H9 (cell line): ENCODE measurements at regions not wholly inside any gene's neighbourhood (a gene's known extent, or its start where the extent isn't known, plus 50 kb on each side); places are given as distances from the start of the nearest gene placed in this dataset.

Experiments
- DNase-seq: peaks from one replicate; pipeline ENCODE4 v3.0.0-alpha.2; 2017
- H2AFZ ChIP-seq: one replicate; pipeline ENCODE4 v1.6.1; 2013; ENCODE audit warnings: mild to moderate bottlenecking, low read length, control low read depth, moderate library complexity
- H2AK5ac ChIP-seq: 2 replicates; pipeline ENCODE4 v1.6.1; 2013; ENCODE audit warnings: low read length, control low read depth, mixed read lengths; ENCODE audit not compliant: insufficient read length
- H2BK120ac ChIP-seq: one replicate; pipeline ENCODE4 v1.6.1; 2013; ENCODE audit warnings: low read depth, mild to moderate bottlenecking, low read length, control low read depth, inconsistent platforms; ENCODE audit not compliant: poor library complexity, severe bottlenecking
- H2BK12ac ChIP-seq: 2 replicates; pipeline ENCODE4 v1.6.1; 2013; ENCODE audit warnings: low read length, control low read depth, mixed read lengths, low read depth; ENCODE audit not compliant: insufficient read length
- H2BK15ac ChIP-seq: 2 replicates; pipeline ENCODE4 v1.6.1; 2013; ENCODE audit warnings: low read depth, low read length, control low read depth
- H2BK20ac ChIP-seq: one replicate; pipeline ENCODE4 v1.6.1; 2013; ENCODE audit warnings: low read depth, mild to moderate bottlenecking, low read length, control low read depth, inconsistent platforms; ENCODE audit not compliant: poor library complexity, severe bottlenecking
- H2BK5ac ChIP-seq: 2 replicates; pipeline ENCODE4 v1.6.1; 2013; ENCODE audit warnings: low read length, control low read depth, mixed read lengths; ENCODE audit not compliant: insufficient read length
- H3K14ac ChIP-seq: 2 replicates; pipeline ENCODE4 v1.6.1; 2013; ENCODE audit warnings: low read length, control low read depth; ENCODE audit not compliant: insufficient read depth
- H3K18ac ChIP-seq: 2 replicates; pipeline ENCODE4 v1.6.1; 2013; ENCODE audit warnings: low read depth, mild to moderate bottlenecking, mixed read lengths, low read length, control low read depth; ENCODE audit not compliant: insufficient read length
- H3K23ac ChIP-seq: 2 replicates; pipeline ENCODE4 v1.6.1; 2013; ENCODE audit warnings: low read length, control low read depth, mixed read lengths, low read depth; ENCODE audit not compliant: insufficient read length
- H3K23me2 ChIP-seq: 2 replicates; pipeline ENCODE4 v1.6.1; 2013; ENCODE audit warnings: low read depth, mild to moderate bottlenecking, mixed read lengths, low read length, control low read depth; ENCODE audit not compliant: insufficient read length, poor library complexity, severe bottlenecking
- H3K27ac ChIP-seq: 2 replicates; pipeline ENCODE4 v1.5.1; 2013; ENCODE audit warnings: low read length, control low read depth, mixed read lengths, low read depth; ENCODE audit not compliant: insufficient read length
- H3K27me3 ChIP-seq: 2 replicates; pipeline ENCODE4 v1.6.1; 2013; ENCODE audit warnings: low read length, control low read depth, inconsistent platforms; ENCODE audit not compliant: insufficient read depth
- H3K4ac ChIP-seq: 2 replicates; pipeline ENCODE4 v1.6.1; 2013; ENCODE audit warnings: low read depth, mild to moderate bottlenecking, control low read depth, inconsistent platforms, low read length, moderate library complexity
- H3K4me1 ChIP-seq: 2 replicates; pipeline ENCODE4 v1.6.1; 2013; ENCODE audit warnings: low read length, control low read depth, inconsistent platforms; ENCODE audit not compliant: insufficient read depth
- H3K4me2 ChIP-seq: 2 replicates; pipeline ENCODE4 v1.6.1; 2013; ENCODE audit warnings: low read length, control low read depth, mixed read lengths; ENCODE audit not compliant: insufficient read length, insufficient read depth
- H3K56ac ChIP-seq: 2 replicates; pipeline ENCODE4 v1.6.1; 2013; ENCODE audit warnings: low read depth, mild to moderate bottlenecking, mixed read lengths, low read length, control low read depth; ENCODE audit not compliant: insufficient read length
- H3K79me1 ChIP-seq: 2 replicates; pipeline ENCODE4 v1.6.1; 2013; ENCODE audit warnings: low read depth, mild to moderate bottlenecking, moderate library complexity, low read length, control low read depth, inconsistent platforms; ENCODE audit not compliant: insufficient read depth, poor library complexity, severe bottlenecking
- H3K79me2 ChIP-seq: 2 replicates; pipeline ENCODE4 v1.6.1; 2013; ENCODE audit warnings: low read length, control low read depth, inconsistent platforms; ENCODE audit not compliant: insufficient read depth
- H3K9ac ChIP-seq: 2 replicates; pipeline ENCODE4 v1.6.1; 2013; ENCODE audit warnings: low read length, control low read depth, mixed read lengths; ENCODE audit not compliant: insufficient read length; ENCODE audit errors: extremely low read depth
- H3K9me3 ChIP-seq: one replicate; pipeline ENCODE4 v1.6.1; 2013; ENCODE audit warnings: low read depth, low read length, inconsistent platforms; ENCODE audit not compliant: control insufficient read depth
- H3T11ph ChIP-seq: one replicate; pipeline ENCODE4 v1.6.1; 2013; ENCODE audit warnings: mild to moderate bottlenecking, low read length, control low read depth, inconsistent platforms
- H4K20me1 ChIP-seq: one replicate; pipeline ENCODE4 v1.6.1; 2013; ENCODE audit not compliant: control insufficient read depth, insufficient read length, insufficient read depth
- H4K5ac ChIP-seq: 2 replicates; pipeline ENCODE4 v1.6.1; 2013; ENCODE audit warnings: low read depth, mild to moderate bottlenecking, mixed read lengths, low read length, control low read depth; ENCODE audit not compliant: insufficient read length
- H4K8ac ChIP-seq: replicated peaks from 2 replicates; pipeline ENCODE4 v1.6.1; 2013; ENCODE audit warnings: low read length, control low read depth, mixed read lengths, low read depth; ENCODE audit not compliant: insufficient read length
- H4K91ac ChIP-seq: 2 replicates; pipeline ENCODE4 v1.6.1; 2013; ENCODE audit warnings: low read depth, mild to moderate bottlenecking, moderate library complexity, mixed read lengths, low read length, control low read depth; ENCODE audit not compliant: insufficient read length
- H3K27ac Mint-ChIP-seq, 3 experiments: 2 replicates in 2 of 3; 3 replicates in 1 of 3; pipeline ENCODE4 v1.8.0; 2020 to 2021; ENCODE audit warnings: mixed read lengths in 3 of 3, mild to moderate bottlenecking in 1 of 3, moderate library complexity in 1 of 3
- H3K27me3 Mint-ChIP-seq: 2 replicates; pipeline ENCODE4 v1.8.0; 2021; ENCODE audit warnings: low read depth, mild to moderate bottlenecking, moderate library complexity, mixed read lengths
- H3K36me3 Mint-ChIP-seq, 3 experiments: 2 replicates in 2 of 3; 3 replicates in 1 of 3; pipeline ENCODE4 v1.8.0; 2020 to 2021; ENCODE audit warnings: low read depth in 3 of 3, mixed read lengths in 3 of 3; ENCODE audit not compliant: insufficient read depth in 1 of 3
- H3K4me1 Mint-ChIP-seq, 2 experiments: 2 replicates each; pipeline ENCODE4 v1.8.0; 2020; ENCODE audit warnings: mixed read lengths in 2 of 2
- H3K4me3 Mint-ChIP-seq, 2 experiments: 2 replicates in 1 of 2; 3 replicates in 1 of 2; pipeline ENCODE4 v1.8.0; 2020 to 2021; ENCODE audit warnings: mild to moderate bottlenecking in 2 of 2, mixed read lengths in 2 of 2, moderate library complexity in 1 of 2
- H3K9me3 Mint-ChIP-seq, 2 experiments: 2 replicates in 1 of 2; 3 replicates in 1 of 2; pipeline ENCODE4 v1.8.0; 2020; ENCODE audit warnings: mild to moderate bottlenecking in 2 of 2, mixed read lengths in 2 of 2, moderate library complexity in 1 of 2
- CTCF ChIP-seq: fragments of 200-600 bp; sonication (generic); conservative IDR thresholded peaks from 3 replicates; pipeline ENCODE4 v1.8.0; 2021; ENCODE audit warnings: antibody characterized with exemption, mild to moderate bottlenecking
- WGBS: extraction: QIAGEN DNeasy Blood & Tissue Kit; methylation state at CpG from one replicate; pipeline ENCODE4 v1.1.7; 2013; ENCODE audit warnings: missing lambda C conversion rate, low lambda C conversion rate, mixed read lengths; ENCODE audit not compliant: insufficient read length; ENCODE audit errors: extremely low coverage; 5-methylcytosine and 5-hydroxymethylcytosine counted together

GRCh38 chr7:142422621-142423020 lies 164.8 kb upstream of the PRSS58 start:
- H3K4me2 ChIP-seq = no peak overlapping the region
- no peaks in the 10 kb centered on the region for H3K27me3 ChIP-seq
- no peak overlapping the region for H3K18ac ChIP-seq
- H2BK12ac ChIP-seq = no peak overlapping the region
- H4K91ac ChIP-seq = no peak overlapping the region
- H4K5ac ChIP-seq = no peak overlapping the region
- no peak overlapping the region for H3K9ac ChIP-seq
- no peak overlapping the region for H3K27ac ChIP-seq
- H3K23ac ChIP-seq = no peak overlapping the region
- Mint-ChIP-seq H3K4me1 (peaks cover 12 to 13% of the 10 kb centered on the region in 2 experiments), H3K9me3 (no peaks in the 10 kb centered on the region; a peak in 1 of 5 replicates), H3K36me3 (no peaks in the 10 kb centered on the region), H3K27ac (no peak overlapping the region), H3K4me3 (no peak overlapping the region), H3K27me3 (no peaks in the 10 kb centered on the region; the same call in 1 of the 2 replicates)
- H4K20me1 ChIP-seq = no peaks in the 10 kb centered on the region
- H3K56ac ChIP-seq = no peak overlapping the region
- H3T11ph ChIP-seq = no peak overlapping the region
- H2BK20ac ChIP-seq = no peak overlapping the region
- no peak for DNase-seq
- no CpG with 5 or more reads among the region's 4 CpGs for WGBS
- no peaks in the 10 kb centered on the region for H3K79me1 ChIP-seq
- H2BK15ac ChIP-seq = no peak overlapping the region
- no peak overlapping the region for H2AK5ac ChIP-seq
- no peak for TF ChIP-seq CTCF
- H4K8ac ChIP-seq = no peak overlapping the region
- H2BK5ac ChIP-seq = no peak overlapping the region
- no peak overlapping the region for H3K4ac ChIP-seq
- no peaks in the 10 kb centered on the region for H3K9me3 ChIP-seq
- H3K4me1 ChIP-seq = no peaks in the 10 kb centered on the region
- no peak overlapping the region for H3K14ac ChIP-seq
- no peak overlapping the region for H2AFZ ChIP-seq
- H3K79me2 ChIP-seq = no peaks in the 10 kb centered on the region
- H3K23me2 ChIP-seq = no peaks in the 10 kb centered on the region
- H2BK120ac ChIP-seq = no peak overlapping the region
